ENCODE measurements at regions not wholly inside any gene's neighbourhood (a gene's known extent, or its start where the extent isn't known, plus 50 kb on each side); places are given as distances from the start of the nearest gene placed in this dataset.

DNA sequence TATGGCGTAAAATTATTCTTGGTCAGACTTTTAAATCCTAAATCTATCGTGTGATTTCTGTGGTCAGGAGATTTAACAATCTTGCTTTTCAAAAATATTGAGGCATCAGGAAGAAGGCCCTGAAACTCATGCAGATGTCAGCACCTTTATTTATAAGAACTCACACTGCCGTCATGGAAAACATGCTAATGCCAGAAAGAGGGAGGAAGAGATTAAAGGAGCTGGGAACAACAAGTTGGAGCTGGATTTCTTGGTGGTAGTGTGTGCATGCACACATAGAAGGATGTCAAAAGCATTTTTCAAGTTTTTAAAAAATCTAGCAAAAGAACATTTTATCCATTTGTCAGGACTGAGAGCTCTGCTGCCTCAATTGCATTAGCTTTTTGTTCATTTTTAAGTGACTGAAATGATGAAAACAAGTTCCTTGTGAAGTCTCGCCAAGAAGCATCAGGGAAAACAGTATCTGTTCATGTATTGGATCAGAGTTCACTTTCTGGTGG is 342.5 kb downstream of the SPRY2 start:
- TF ChIP-seq CTCF (IDR thresholded peaks at IDR 0.05; ENCODE audit: low read depth, low read length, missing input control) = no peak
- TF ChIP-seq, protein P1, sequence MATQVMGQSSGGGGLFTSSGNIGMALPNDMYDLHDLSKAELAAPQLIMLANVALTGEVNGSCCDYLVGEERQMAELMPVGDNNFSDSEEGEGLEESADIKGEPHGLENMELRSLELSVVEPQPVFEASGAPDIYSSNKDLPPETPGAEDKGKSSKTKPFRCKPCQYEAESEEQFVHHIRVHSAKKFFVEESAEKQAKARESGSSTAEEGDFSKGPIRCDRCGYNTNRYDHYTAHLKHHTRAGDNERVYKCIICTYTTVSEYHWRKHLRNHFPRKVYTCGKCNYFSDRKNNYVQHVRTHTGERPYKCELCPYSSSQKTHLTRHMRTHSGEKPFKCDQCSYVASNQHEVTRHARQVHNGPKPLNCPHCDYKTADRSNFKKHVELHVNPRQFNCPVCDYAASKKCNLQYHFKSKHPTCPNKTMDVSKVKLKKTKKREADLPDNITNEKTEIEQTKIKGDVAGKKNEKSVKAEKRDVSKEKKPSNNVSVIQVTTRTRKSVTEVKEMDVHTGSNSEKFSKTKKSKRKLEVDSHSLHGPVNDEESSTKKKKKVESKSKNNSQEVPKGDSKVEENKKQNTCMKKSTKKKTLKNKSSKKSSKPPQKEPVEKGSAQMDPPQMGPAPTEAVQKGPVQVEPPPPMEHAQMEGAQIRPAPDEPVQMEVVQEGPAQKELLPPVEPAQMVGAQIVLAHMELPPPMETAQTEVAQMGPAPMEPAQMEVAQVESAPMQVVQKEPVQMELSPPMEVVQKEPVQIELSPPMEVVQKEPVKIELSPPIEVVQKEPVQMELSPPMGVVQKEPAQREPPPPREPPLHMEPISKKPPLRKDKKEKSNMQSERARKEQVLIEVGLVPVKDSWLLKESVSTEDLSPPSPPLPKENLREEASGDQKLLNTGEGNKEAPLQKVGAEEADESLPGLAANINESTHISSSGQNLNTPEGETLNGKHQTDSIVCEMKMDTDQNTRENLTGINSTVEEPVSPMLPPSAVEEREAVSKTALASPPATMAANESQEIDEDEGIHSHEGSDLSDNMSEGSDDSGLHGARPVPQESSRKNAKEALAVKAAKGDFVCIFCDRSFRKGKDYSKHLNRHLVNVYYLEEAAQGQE (IDR thresholded peaks at IDR 0.05) = no peak
- no peak for TF ChIP-seq HNF4A (conservative IDR thresholded peaks at IDR 0.05)
- no peak for TF ChIP-seq SP1 (IDR thresholded peaks at IDR 0.05)

Measured in liver (tissue), 3 donors.